GM10248 (cell line): ENCODE measurements at regions not wholly inside any gene's neighbourhood (a gene's known extent, or its start where the extent isn't known, plus 50 kb on each side); places are given as distances from the start of the nearest gene placed in this dataset.
A peak's percentile ranks its signal among the peaks of the same experiment; 100 is the strongest.

Source experiments
- CTCF ChIA-PET: fragments of 300-600 bp; sonication (Branson Sonifier 250); formaldehyde crosslinking; extraction: SDS; loops from one replicate; lab custom pipeline; 2021; ENCODE audit warnings: antibody characterized with exemption; lab: Yijun Ruan, JAX
- POLR2A ChIA-PET: fragments of 350-650 bp; sonication (Branson Sonifier 250); formaldehyde crosslinking; extraction: SDS; loops from one replicate; lab custom pipeline; 2020; ENCODE audit warnings: antibody characterized with exemption; lab: Yijun Ruan, JAX
- DNase-seq: peaks from one replicate; pipeline ENCODE4 v3.0.0; 2012; ENCODE audit errors: extremely low spot score
- CTCF ChIP-seq: IDR thresholded peaks from 2 replicates; pipeline ENCODE4 v1.5.1; 2012; ENCODE audit warnings: mild to moderate bottlenecking, low read depth; ENCODE audit errors: extremely low read depth, missing control alignments, control extremely low read depth

DNA sequence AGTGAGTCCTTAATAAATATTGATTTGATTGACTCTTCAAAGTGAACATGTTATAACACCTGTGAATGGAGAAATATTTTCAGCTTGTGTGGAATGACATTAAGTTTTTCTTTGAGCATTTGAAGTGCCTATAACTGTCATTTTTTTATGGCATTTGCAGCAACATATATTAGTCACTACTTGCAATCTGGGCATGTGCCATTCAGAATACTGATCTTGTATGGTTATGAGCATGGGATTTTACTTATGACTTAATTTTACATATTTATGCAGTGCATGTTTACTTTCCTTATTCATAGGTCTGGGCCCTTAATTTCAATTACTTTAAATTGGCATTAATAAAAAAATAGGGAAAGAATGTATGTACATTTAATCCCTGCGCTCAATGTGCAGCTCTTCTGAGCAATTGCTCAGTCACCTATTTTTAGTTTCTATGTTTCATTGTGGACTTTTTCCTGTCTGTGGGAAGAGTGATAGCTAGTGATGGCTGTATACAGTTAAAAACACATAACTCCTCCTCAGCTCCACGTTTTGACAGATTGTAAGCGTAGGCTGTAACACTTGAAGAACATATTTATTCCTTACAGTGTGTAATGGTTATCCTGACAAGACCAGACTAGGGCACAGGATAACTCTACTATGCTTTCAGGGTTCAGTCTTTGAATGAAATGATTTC lies 339.6 kb downstream of the SNAPC1 start:
- no peak for TF ChIP-seq CTCF
- CTCF ChIA-PET, result interaction anchor here (1.0 to 1.3 kb wide), 2 partner anchors 19 to 25 kb away, joined by 3 read pairs; no protein-coding TSS in a partner anchor
- no peak for DNase-seq
- POLR2A ChIA-PET, result no interaction called here

DNA sequence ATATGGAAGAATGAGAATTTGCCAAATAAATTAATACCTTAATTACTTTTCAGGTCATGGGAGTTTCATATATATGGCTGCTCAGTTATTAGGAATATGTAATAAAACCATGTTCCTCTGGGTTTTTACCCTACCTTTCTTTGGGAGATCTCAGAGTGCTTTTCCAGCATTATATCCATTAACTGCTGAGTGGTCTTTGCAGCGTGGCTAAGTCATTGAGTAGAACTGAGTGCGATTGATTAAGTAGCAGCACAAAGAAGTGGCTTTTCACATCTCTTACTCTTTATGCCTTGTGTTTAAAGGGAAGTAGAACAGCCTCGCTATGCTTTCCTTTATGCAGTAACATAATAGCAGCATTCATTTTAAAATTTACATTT lies 340.1 kb downstream of the SNAPC1 start:
- no peak for DNase-seq
- no peak for TF ChIP-seq CTCF
- ChIA-PET POLR2A (no interaction called here), CTCF (interaction anchor here (1.0 to 1.3 kb wide), 2 partner anchors 20 to 24 kb away, joined by 3 read pairs; no protein-coding TSS in a partner anchor)

- no peak for DNase-seq
- ChIA-PET CTCF (no interaction called here), POLR2A (no interaction called here)
- TF ChIP-seq CTCF, result no peak
These were observed 341.2 kb downstream of the SNAPC1 start for GRCh38 chr14:62103464-62103863.

- DNase-seq, result no peak
- POLR2A ChIA-PET, result no interaction called here
- no peak for TF ChIP-seq CTCF
- CTCF ChIA-PET, result interaction anchor here (2.2 to 3.2 kb wide), 2 partner anchors 14 to 15 kb away, joined by 6 to 14 read pairs; no protein-coding TSS in a partner anchor
These were observed 348.7 kb downstream of the SNAPC1 start for GRCh38 chr14:62110941-62111340.

- TF ChIP-seq CTCF, result peak; percentile 36
- POLR2A ChIA-PET, result interaction anchor here (0.6 kb wide), 1 partner anchor 1509 kb away, joined by 3 read pairs; no protein-coding TSS in a partner anchor
- DNase-seq, result peak; percentile 70
- CTCF ChIA-PET, result interaction anchor here (0.9 to 6.7 kb wide), 8 partner anchors 9 to 258 kb away, joined by 3 to 84 read pairs (median 3); no protein-coding TSS in a partner anchor
These were observed 355.0 kb downstream of the SNAPC1 start for GRCh38 chr14:62117010-62117750.

DNA sequence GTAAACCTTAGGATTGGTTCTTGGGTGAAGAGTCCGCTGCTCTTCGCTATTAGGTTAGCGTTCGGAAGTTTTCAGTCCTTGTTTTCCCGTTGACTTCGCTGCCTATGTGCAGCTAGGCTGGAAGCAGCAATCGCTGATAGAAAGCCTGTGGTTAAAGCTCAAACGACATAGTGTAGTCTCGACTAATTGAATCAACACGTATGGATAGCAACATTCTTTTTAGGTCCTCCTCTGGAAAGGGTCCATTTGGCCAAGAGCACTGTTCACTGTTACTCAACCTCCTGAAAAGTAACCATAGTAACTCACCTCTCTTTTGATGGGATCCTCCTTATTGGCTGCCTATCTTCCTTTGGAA lies 355.5 kb downstream of the SNAPC1 start:
- DNase-seq, result no peak
- CTCF ChIA-PET, result interaction anchor here (0.9 to 6.7 kb wide), 8 partner anchors 8 to 258 kb away, joined by 3 to 84 read pairs (median 3); no protein-coding TSS in a partner anchor
- no peak for TF ChIP-seq CTCF
- POLR2A ChIA-PET, result no interaction called here
